ENCODE measurements at regions not wholly inside any gene's neighbourhood (a gene's known extent, or its start where the extent isn't known, plus 50 kb on each side); places are given as distances from the start of the nearest gene placed in this dataset.

GRCh38 chr4:112094330-112094729, 50.9 kb upstream of the FAM241A start:
- no peak for TF ChIP-seq CTBP2 (IDR thresholded peaks at IDR 0.05; ENCODE audit: borderline replicate concordance, insufficient read depth, insufficient read length, low read length)
- no peak for TF ChIP-seq GTF2F1 (IDR thresholded peaks at IDR 0.05; ENCODE audit: borderline replicate concordance, low read depth, low read length)
- TF ChIP-seq TAF1 (IDR thresholded peaks at IDR 0.05; ENCODE audit: low read depth, low read length), result no peak
- no peak for TF ChIP-seq HDAC6 (IDR thresholded peaks at IDR 0.05; ENCODE audit: low read depth, low read length)
- no peak for TF ChIP-seq TEAD4 (IDR thresholded peaks at IDR 0.05; ENCODE audit: low read depth, low read length)
- no peak for TF ChIP-seq ATF3 (IDR thresholded peaks at IDR 0.05; ENCODE audit: insufficient read depth, low read depth, low read length)
- no peak for TF ChIP-seq BCL11A (IDR thresholded peaks at IDR 0.05; ENCODE audit: low read depth in 2 of 2, low read length in 2 of 2)
- TF ChIP-seq POLR2AphosphoS5 (IDR thresholded peaks at IDR 0.05; ENCODE audit: low read depth, low read length), result no peak
- no peak for TF ChIP-seq SP4 (IDR thresholded peaks at IDR 0.05; ENCODE audit: low read length)
- TF ChIP-seq ATF2 (IDR thresholded peaks at IDR 0.05; ENCODE audit: low read length), result no peak
- H3K9me3 ChIP-seq (ENCODE audit: insufficient read depth in 2 of 2, low read depth in 1 of 2, low read length in 1 of 2), result no peaks in the 10 kb centered on the region
- POLR2A ChIA-PET (ENCODE audit: partially characterized antibody), result interaction anchor here (0.8 to 0.9 kb wide), 2 partner anchors 137 to 138 kb away, joined by 3 read pairs; partner anchors contain the start of gene AP1AR

More at GRCh38 chr4:112094330-112094729, 50.9 kb upstream of the FAM241A start:
- Histone ChIP-seq H2AFZ (ENCODE audit: low read length) (no peak overlapping the region), H3K79me2 (ENCODE audit: control insufficient read depth in 1 of 2, insufficient read depth in 2 of 2, low read length in 2 of 2) (no peaks in the 10 kb centered on the region), H3K4me2 (ENCODE audit: insufficient read depth in 1 of 2, low read depth in 2 of 2, low read length in 2 of 2) (no peak overlapping the region), H4K5ac (ENCODE audit: insufficient read length, low read depth, low read length) (no peak overlapping the region), H3K23ac (ENCODE audit: insufficient read length) (no peak overlapping the region), H3K79me1 (ENCODE audit: low read depth, low read length) (no peaks in the 10 kb centered on the region), H2AK5ac (ENCODE audit: low read depth, low read length) (no peak overlapping the region), H4K20me1 (replicated peaks in 1 of 2; ENCODE audit: control insufficient read depth in 1 of 2, insufficient read depth in 2 of 2, low read length in 2 of 2) (no peaks in the 10 kb centered on the region), H2BK12ac (ENCODE audit: low read depth, low read length) (no peak overlapping the region), H3K14ac (ENCODE audit: insufficient read length) (no peak overlapping the region), H2BK20ac (ENCODE audit: low read length) (no peak overlapping the region), H3K4me3 (ENCODE audit: extremely low read depth in 1 of 4, insufficient read depth in 2 of 4, low read depth in 3 of 4, low read length in 4 of 4) (no peak overlapping the region), H3K36me3 (ENCODE audit: control insufficient read depth in 2 of 4, insufficient read depth in 4 of 4, low read length in 3 of 4) (no peaks in the 10 kb centered on the region), H3K4me1 (replicated peaks in 1 of 4; ENCODE audit: control insufficient read depth in 3 of 4, insufficient read depth in 4 of 4, low read length in 3 of 4) (no peaks in the 10 kb centered on the region), H3K56ac (replicated peaks; ENCODE audit: insufficient read length, low read depth, low read length) (no peak overlapping the region), H2BK15ac (ENCODE audit: low read length) (no peak overlapping the region), H3K23me2 (ENCODE audit: low read depth, low read length) (no peaks in the 10 kb centered on the region), H3K18ac (ENCODE audit: extremely low read depth, low read length) (no peak overlapping the region), H4K8ac (ENCODE audit: extremely low read depth, insufficient read depth, low read length) (no peak overlapping the region), H3K9ac (replicated peaks in 1 of 4; ENCODE audit: extremely low read depth in 1 of 4, low read depth in 3 of 4, low read length in 3 of 4) (no peak overlapping the region), H3K27me3 (replicated peaks in 1 of 4; ENCODE audit: control insufficient read depth in 3 of 4, extremely low read depth in 1 of 4, insufficient read depth in 3 of 4, low read length in 3 of 4) (no peaks in the 10 kb centered on the region), H2BK5ac (ENCODE audit: low read depth, low read length) (no peak overlapping the region), H2BK120ac (replicated peaks; ENCODE audit: low read depth, low read length) (no peak overlapping the region), H4K91ac (replicated peaks; ENCODE audit: insufficient read length, low read length) (no peak overlapping the region), H3K4ac (replicated peaks; ENCODE audit: insufficient read length, low read depth, low read length) (no peak overlapping the region), H3K27ac (ENCODE audit: low read depth, low read length) (no peak overlapping the region)
- no peak for DNase-seq (ENCODE audit: low read depth in 1 of 2, low spot score in 2 of 2)
- no peak for FAIRE-seq
- CTCF ChIA-PET (ENCODE audit: partially characterized antibody), result interaction anchor here (0.6 to 1.8 kb wide), 4 partner anchors 18 to 430 kb away, joined by 3 to 5 read pairs (median 4); no protein-coding TSS in a partner anchor
- 100% methylated on average over 1 of the region's 1 CpG; no CpG with 5 or more reads in 1 of the 2 experiments for WGBS, 2 experiments (ENCODE audit: extremely low coverage in 1 of 2, insufficient coverage in 1 of 2, insufficient read length in 1 of 2, insufficient replicate concordance in 2 of 2, low coverage in 1 of 2, low lambda C conversion rate in 2 of 2, missing lambda C conversion rate in 1 of 2)
